HCEC 1CT (cell line): ENCODE measurements at regions not wholly inside any gene's neighbourhood (a gene's known extent, or its start where the extent isn't known, plus 50 kb on each side); places are given as distances from the start of the nearest gene placed in this dataset.

Experiments
- DNase-seq: peaks from one replicate; pipeline ENCODE4 v3.0.0-alpha.2; 2017

DNA sequence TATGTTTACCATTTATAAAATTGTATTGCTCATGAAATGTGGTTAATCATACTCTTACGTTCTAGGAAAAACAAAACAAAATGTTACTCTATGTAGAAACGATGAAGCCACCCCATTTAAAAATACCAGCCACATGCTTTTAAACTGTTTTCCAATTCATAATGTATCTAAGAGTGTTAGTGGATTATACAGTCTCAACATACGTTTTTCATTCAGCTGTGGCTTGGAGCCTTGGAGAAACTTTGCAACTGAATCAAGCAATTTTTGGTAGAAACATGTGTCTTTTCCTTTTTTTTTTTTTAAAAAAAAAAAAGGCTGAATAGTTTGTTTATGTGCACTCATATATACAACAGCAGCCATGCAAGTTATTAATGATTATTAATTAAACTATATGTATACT is 378.0 kb upstream of the SEMA3D start:
- DNase-seq = no peak

DNA sequence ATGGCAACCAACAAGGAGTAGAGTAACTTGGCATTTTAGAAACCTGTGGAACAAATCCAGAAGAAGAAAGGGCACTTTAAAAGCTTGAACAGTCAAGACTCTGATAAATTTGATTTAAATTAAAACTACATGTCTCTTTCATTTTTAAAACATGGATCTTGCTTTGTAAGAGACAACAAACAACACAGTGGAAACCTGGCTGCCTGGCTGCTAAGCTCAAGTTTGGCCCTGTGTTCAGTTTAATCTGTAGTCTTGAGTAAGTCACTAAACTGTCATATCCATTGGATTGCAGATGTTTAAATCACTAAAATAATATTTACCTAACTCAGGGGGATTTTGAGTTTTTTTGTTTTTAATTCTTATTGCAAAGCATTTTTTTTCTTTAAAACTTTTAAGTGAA is 374.9 kb upstream of the SEMA3D start:
- DNase-seq = no peak

DNA sequence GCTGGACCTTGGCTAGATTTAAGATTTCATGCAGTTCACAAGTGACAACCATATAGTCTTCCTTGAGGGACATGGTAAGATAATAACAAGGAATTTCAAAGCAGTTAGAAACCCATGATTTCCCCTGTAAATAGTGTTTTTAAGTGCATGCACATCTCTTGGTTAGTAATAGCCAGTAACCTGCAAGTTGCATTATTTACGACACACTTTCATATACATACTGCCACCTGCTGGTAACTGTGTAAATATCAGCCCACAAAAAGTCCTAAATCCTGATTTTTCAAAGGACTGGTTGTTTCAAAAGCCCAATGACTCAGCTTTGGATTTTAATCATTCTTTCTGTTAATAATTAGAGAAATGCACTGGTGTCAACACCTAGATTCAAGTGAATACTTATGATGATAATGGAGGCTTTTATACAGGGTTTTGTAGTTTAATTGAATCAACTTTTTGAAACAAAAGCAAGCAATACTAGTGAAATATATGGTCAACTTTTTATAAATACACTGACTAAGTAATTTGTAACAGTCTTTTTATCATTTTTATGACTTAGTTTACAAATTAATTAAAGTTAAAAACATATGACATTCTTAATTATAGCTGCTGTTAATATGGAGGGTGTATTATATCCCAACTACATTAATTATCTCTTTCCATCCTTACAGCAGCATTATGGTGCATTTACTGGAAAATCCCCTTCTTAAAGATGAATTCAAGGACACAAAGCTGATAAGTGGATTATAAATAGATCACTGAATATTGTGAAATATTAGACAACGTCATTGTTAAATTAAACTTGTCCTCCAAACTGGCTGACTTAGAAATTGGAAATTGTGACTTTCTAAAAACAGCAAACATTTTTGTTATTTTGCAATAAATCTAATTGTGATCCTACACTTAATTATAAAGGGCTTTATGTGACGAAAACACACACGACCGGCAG is 367.7 kb upstream of the SEMA3D start:
- DNase-seq = peak; percentile 64

DNA sequence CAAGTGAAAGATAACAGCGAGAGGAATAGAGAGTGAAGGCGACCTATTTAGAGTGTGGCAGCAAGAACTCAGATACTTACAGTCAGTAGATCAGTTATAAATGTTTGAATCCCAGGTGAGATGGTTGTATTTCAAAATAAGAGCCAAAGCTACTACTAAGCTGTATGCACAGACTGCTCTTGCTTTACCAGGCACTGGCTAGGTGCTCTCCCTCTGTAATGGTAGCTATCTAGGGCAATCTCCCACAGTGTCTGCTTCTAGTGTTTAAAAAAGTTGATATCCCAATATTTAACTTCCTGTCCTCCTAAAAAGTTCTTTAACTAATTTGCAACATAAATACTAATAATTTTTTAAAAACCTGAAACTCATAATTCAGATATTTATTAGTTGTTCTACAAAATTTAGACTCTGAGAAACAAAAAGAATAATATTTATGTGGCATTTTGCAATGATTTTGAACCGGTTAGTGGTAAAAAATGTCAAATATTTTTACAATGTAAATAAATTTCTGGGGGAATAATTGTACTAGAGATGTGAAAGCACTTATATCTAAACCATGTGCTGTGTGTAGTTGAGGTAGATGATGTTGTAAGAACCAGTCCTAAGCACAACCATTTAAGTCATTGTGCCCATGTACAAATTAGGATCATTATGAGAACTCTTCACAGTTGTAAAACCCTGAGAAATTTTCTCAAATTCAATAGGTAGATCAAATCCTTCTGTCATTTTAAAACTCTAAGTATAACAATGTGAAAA is 349.3 kb upstream of the SEMA3D start:
- DNase-seq = no peak

DNA sequence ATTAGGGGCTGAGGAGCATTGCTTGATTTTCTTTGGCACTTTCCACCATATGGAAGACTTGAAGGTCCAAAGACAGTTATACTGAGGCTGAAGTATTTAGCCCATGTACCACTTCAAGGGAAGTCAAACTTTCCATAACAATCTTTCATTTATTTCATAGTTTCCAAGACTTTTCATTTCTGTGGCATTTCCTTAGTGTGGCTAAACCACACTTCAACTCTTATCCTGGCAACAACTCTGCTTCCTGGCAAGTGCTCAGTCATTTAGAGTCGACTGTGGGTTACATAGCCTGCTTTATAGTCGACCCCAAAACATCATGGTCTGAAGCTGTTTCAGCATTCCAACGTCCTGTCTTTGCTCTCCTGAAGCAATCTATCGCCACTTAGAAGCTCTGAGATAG is 343.0 kb upstream of the SEMA3D start:
- DNase-seq = peak; percentile 60

DNA sequence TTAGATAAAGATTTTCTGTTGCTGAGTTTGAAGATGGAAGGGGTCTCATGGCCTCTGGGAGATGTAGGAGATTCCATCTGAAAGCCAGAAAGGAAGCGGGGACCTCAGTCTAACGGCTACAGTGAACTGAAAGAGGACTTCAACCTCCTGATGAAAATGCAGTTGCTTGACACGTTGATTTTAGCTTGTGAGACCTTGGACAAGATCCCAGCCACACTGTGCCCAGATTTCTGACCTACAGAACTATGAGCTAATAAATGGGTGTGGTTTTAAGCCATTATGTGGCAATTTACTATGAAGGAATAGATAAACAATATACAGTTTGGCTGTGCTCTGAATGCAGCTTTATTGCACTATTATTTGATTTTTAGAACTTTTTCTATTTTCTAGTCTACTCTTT is 342.3 kb upstream of the SEMA3D start:
- peak; percentile 78 for DNase-seq

DNA sequence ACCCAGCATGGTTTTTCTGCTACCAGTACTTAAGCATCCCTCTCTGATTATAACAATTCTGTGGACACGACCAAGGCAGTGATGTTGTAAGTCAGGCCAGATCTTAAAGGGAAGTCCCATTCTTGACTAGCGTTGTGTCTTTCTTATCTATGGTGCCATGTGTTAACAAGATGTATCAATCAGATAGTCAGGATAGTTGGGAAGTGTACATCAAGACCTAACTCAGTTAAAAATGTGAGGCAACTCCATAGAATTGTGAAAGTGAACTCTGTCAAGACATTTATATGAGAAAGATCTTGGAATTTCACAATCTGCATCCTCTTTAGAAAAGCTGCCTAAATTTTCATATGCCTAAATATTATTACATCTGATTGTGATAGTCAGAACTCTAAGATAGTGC is 341.7 kb upstream of the SEMA3D start:
- DNase-seq = no peak

DNA sequence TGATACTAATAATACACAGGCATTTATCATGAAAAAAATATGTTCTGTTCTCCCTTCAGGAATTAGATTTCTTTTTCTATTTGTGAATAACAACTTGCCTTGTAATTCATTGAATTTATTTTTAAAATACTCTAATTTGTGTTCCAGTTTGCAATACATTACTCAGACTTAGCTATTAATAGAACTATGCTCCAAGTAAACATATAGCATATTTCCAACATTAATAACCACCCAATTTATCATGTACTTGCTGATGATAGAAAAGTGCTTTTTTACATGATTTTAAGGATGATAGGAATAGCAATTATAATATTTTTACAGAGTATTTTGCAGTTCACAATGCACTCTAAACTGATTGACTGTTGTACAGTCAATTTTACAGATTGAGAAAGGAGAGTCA is 338.8 kb upstream of the SEMA3D start:
- DNase-seq = peak; percentile 75

DNA sequence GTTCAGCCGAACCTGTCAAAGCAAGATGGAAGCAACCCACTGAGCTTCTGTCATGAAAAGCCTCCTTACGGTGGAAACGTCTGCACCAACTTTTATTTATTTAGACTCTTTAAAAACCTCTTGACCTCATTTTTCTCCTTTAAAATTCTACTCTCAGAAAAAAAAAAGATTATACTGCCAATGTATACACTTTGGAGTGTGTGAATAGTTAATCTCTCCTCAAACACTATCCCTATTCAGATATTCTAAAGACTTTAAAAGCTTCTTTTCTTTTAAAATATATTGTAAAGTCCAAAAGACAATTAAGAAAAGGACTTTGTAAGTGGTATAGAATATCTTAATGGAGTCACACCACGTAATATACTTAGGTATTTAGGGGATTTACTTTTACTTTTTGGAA is 335.2 kb upstream of the SEMA3D start:
- no peak for DNase-seq

DNA sequence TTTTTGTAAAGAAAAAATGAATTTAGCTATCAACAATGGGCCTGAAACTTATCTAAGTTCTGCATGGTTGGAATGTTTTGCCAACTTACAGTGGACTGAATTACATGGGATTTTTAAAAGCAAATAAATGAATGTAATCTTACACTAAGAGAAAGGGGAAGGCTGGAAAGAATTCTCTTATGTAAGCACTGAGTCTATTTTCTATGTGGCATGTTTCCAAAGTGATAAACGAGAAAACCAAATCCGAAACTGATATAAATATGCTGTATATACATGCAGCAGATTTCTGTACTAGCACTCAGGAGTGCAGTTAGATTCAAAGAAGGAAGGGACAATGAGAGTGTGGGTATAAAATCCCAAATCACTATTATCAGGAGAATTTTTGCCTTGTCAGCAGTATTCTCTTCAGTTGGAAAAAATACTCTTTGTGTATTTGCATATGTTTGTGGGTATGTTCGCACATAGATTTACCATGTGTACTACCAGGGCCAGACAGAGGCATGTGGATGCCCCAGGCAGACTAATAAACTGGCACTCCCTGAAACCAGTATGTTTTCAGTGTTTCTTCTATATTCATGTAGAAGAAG is 334.3 kb upstream of the SEMA3D start:
- no peak for DNase-seq

DNA sequence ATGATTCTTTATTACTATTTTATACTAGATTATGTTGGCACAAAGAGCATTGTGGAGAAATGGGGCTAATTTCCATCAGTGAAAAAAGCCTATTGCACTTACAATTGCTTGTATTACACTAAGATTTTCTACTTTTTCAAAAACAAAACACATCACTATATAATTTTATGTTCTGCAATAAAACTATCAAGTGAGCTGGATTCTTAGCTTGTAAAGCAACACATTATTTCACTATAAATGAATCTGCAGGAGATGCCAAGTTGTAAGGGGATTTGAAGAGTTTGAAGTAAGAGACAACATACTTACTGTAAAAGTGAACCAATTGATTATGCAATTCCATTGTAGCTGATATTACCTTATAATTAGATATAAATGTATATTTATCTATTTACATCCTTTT is 333.3 kb upstream of the SEMA3D start:
- no peak for DNase-seq

DNA sequence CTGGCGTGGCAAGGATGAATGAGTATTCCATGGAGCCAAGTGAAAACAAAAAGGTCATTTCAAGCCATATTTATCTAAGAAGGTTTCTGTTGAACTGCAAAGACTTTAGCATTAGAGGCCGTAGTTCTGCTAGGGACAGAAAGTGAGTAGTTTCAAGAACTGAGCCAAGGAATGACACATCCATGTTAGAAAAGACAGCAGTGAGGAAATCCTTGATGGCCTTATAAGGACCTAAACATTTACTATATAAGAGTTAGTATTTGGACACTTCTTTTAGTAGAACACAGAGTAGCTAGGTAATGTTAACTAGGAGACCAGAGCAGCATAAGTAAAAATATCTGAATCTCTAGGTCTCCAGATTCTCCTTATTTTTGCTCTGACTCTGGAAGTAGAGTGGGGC is 329.8 kb upstream of the SEMA3D start:
- DNase-seq = peak; percentile 46

DNA sequence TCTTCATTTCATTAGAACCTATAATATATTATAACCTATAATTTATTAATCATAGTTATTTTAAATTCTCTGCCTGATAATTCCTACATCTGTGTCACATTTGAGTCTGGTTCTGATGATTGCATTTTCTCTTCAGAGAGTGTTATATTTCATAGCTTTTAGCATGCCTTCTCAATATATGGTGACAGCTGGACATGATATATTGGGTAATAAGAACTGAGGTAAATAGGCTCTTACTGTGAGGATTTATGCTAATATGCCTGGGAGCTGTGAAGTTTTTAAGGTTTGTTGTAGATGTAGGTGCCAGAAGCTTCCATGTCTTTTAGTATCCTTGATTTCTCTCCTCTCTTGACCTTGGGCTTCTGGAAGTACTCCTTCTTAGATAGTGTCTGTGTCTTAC is 325.9 kb upstream of the SEMA3D start:
- no peak for DNase-seq

DNA sequence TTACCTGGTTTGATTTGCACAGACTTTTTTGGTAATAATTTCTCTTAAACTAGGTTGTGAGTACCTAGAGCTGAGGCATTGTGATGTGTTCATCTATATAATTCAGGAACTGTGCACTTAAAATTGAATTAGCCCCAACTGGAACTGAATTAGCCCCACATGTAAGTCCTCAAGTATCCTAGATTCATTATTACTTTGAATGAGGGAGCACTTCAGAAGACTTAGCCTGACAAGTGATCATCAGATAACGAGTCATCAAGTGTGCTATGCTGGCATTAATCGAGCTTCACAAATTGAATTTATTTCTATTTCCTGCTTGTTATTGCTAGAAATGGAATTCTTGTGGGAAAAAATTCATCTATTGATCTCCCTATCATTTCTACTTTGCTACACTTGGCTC is 323.4 kb upstream of the SEMA3D start:
- DNase-seq = no peak

DNA sequence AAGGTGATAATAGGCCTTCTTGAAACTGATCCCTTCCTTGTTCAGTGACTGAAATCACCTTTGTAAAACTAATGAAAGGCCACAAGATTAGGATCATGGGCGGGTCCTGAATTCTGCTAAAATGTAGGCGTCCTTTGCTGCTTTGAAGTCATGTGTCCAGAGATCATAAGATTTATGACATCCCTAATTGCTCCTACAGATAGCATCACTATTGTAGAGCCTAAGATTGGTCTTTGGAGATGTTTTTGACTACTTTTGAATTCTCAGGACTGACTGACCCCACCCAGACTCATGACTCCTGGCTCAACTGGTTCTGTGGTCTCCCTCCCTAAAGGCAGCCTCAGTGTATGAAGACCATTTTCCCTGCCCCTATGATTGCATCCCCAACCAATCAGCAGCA is 322.6 kb upstream of the SEMA3D start:
- DNase-seq = no peak

DNA sequence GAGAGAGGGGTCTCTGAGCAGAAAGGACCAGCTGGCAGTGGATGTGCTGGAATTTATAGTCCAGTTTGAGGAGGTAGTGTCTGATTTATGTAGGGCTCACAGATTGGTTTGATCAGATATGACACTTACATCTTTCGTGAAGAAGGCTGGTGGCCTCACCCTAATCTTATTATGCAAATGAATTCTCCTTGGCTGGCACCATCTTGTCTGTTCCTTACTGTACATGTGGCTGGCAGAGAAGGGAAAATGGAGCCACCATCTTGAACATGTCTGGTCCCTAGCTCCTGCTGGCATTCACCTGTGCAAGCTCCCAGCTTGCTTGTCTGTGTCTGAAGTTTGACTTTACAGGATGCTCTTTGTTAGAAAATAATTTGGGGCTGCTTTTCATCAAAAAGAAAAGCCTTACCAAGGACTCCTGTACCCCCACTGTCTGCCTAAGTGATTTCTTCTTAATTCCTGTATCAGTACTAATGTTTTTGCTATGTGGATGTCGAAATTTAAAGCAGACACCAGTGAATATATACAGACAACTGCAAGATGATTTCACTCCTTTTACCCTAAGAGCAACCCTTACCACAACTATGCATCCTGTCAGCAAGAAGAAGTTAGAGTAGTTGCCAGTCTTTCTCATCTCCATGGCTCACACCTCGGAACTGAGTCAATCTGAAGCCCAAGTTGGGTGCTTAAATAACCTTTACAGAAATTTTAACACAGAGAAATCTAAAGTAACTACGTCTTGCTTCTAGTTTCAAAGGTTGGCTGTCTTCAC is 322.0 kb upstream of the SEMA3D start:
- DNase-seq = peak; percentile 96

DNA sequence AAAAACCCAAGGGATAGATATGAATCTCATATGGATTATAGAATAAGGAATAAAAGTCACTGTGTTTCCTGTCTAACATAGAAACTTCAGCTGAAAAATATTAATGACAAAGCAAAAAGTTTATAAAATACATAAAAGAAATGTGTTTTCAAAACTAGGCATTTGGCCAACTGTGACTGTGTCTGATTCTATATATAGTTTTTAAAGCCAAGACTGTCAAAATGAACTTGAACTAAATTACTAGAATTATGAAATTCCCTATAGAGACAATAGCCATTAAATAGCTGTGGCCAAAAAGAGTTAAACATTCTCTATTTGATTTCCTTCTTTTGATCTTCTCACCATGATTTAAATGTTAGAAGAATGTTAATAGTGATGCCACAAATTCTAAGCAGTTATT is 311.2 kb upstream of the SEMA3D start:
- no peak for DNase-seq

DNA sequence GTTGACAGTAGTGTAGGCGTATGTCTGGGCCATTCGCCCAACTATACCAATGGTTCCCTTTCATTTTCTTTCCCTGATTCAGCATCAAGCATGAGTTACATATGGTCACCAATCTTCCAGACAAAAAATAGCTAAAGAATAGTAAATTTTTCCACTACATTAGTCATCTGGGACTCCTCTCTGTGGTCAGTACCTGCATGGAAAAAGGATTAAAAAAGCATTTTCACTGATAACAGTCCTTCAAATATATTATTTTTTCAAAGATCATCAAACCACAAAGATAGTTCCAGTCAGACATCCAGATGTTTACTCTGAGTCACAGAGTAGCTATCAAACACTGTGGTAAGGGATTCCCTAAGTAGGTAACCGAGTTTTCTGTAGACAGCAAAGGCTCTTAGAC is 302.6 kb upstream of the SEMA3D start:
- DNase-seq = peak; percentile 90

DNA sequence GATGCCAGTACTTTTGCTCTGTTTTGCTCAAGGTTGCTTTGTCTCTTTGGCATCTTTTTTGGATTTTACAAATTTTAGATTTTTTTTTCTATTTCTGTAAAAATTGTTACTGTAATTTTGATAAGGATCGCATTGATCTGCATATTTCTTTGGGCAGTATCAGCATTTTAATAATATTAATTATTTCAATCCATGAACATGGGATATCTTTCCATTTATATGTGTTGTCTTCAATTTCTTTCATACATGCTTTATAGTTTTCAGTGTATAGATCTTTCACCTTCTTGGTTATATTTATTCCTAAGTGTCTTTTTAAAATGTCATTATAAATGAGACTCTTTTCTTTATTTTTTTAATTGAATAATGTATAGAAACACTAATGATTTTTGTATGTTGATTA is 301.6 kb upstream of the SEMA3D start:
- no peak for DNase-seq

DNA sequence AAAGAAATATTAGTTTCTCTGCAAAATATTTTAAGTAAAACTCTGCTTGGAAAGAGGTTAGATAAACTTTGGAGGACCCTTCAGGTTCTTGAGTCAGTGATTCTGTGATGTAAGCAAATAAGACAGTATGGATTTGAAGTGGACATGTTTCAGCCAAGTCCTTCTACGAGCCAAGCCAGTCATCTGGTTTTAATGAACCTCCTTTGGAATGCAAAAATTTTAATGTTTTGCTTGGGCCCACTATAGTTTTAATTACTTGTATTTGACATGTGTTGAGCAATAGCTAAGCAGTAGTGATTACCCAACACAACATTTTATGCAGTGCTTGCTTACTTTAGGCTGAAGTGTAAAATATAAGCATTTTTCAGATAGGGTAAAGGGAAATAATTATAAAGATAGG is 296.3 kb upstream of the SEMA3D start:
- peak; percentile 77 for DNase-seq

DNA sequence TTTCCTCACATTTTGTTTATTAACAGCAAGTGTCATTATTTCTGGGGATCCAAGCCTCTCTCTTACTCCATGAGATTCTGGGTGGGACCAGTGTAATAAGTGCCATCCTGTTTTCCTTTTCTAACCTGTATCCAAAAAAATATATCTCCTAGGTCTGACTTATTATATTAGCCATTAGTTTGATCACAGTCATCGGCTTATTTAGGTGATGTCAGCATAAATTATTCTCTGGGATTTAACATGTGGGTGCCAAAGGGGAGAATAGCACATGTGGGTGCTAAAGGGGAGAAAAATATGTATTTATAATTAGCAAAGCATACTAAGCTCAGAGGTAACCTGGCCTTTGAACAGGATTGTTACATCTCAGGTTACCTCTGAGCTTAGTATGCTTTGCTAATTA is 293.8 kb upstream of the SEMA3D start:
- DNase-seq = no peak

DNA sequence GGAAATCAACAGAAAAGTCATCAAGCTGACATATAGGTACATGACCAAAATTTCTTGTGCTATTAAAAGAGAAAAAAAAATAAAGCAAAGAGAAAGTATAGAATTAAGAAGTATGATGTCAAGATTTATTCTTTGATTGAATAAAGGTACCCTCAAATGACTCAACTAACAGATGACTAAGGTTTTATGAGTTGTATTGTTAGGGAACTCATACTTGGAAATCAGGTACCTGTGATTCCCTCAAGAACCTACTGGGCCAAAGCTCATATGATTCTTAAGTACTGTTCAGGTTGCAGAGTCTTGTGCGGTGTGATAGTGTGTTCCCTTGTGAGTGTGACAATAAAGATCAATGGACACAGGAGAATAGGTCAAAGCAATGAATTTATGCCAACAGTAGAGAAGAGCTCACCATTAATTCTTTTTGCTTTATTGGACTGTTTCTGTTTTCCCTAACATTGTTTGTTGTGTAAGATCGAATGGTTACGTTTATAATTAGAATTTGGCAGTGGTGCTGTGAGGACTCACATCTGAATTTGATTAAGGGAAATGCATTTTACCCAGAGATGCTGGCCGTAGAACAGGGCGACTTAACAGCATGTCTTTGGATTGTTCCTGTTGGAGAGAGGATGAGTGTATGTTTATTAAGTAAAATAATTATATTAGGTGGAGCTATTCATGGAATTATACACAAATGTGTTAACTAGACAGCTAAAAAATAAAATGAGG is 293.2 kb upstream of the SEMA3D start:
- DNase-seq = peak; percentile 15
